ENCODE measurements at regions not wholly inside any gene's neighbourhood (a gene's known extent, or its start where the extent isn't known, plus 50 kb on each side); places are given as distances from the start of the nearest gene placed in this dataset.

- no peak overlapping the region for H3K27ac Mint-ChIP-seq
- CTCF ChIA-PET, result no interaction called here
These were observed 300.5 kb downstream of the NR2F1-AS1 start for GRCh38 chr5:93280518-93280917.

GRCh38 chr5:93279296-93279963 lies 301.6 kb downstream of the NR2F1-AS1 start:
- Mint-ChIP-seq H3K4me1 (no peaks in the 10 kb centered on the region), H3K9me3 (no peaks in the 10 kb centered on the region), H3K27ac (no peak overlapping the region), H3K27me3 (no peaks in the 10 kb centered on the region), H3K4me3 (no peak overlapping the region), H3K36me3 (ENCODE audit: low read depth) (no peaks in the 10 kb centered on the region)
- ChIA-PET POLR2A (no interaction called here), CTCF (no interaction called here)
- DNase-seq, result no peak

More at GRCh38 chr5:93280518-93280917, 300.5 kb downstream of the NR2F1-AS1 start:
- DNase-seq, result no peak
- Mint-ChIP-seq H3K4me3 (no peak overlapping the region), H3K36me3 (ENCODE audit: low read depth) (no peaks in the 10 kb centered on the region), H3K9me3 (no peaks in the 10 kb centered on the region), H3K27me3 (no peaks in the 10 kb centered on the region), H3K4me1 (no peaks in the 10 kb centered on the region)
- POLR2A ChIA-PET, result no interaction called here

- ChIA-PET CTCF (no interaction called here), POLR2A (no interaction called here)
- H3K27me3 Mint-ChIP-seq, result no peaks in the 10 kb centered on the region
- H3K27ac Mint-ChIP-seq, result no peak overlapping the region
- no peak overlapping the region for H3K4me3 Mint-ChIP-seq
- no peak for DNase-seq
- H3K4me1 Mint-ChIP-seq, result no peaks in the 10 kb centered on the region
- no peaks in the 10 kb centered on the region for H3K9me3 Mint-ChIP-seq
- no peaks in the 10 kb centered on the region for H3K36me3 Mint-ChIP-seq (ENCODE audit: low read depth)
These were observed 302.1 kb downstream of the NR2F1-AS1 start for GRCh38 chr5:93278896-93279295.

GRCh38 chr5:93277051-93277450 lies 304.0 kb downstream of the NR2F1-AS1 start:
- no peaks in the 10 kb centered on the region for H3K9me3 Mint-ChIP-seq
- DNase-seq, result no peak
- CTCF ChIA-PET, result no interaction called here
- H3K27ac Mint-ChIP-seq, result no peak overlapping the region
- H3K36me3 Mint-ChIP-seq (ENCODE audit: low read depth), result no peaks in the 10 kb centered on the region
- H3K4me3 Mint-ChIP-seq, result no peak overlapping the region
- H3K4me1 Mint-ChIP-seq, result no peaks in the 10 kb centered on the region
- POLR2A ChIA-PET, result no interaction called here
- no peaks in the 10 kb centered on the region for H3K27me3 Mint-ChIP-seq

- no peaks in the 10 kb centered on the region for H3K9me3 Mint-ChIP-seq
- DNase-seq, result no peak
- H3K4me3 Mint-ChIP-seq, result no peak overlapping the region
- no peaks in the 10 kb centered on the region for H3K27me3 Mint-ChIP-seq
- ChIA-PET POLR2A (no interaction called here), CTCF (no interaction called here)
- no peaks in the 10 kb centered on the region for H3K4me1 Mint-ChIP-seq
- no peaks in the 10 kb centered on the region for H3K36me3 Mint-ChIP-seq (ENCODE audit: low read depth)
- H3K27ac Mint-ChIP-seq, result no peak overlapping the region
These were observed 305.6 kb downstream of the NR2F1-AS1 start for GRCh38 chr5:93275376-93275775.

- DNase-seq, result no peak
- Mint-ChIP-seq H3K27ac (no peak overlapping the region), H3K4me1 (no peaks in the 10 kb centered on the region), H3K4me3 (no peak overlapping the region), H3K27me3 (no peaks in the 10 kb centered on the region), H3K36me3 (ENCODE audit: low read depth) (no peaks in the 10 kb centered on the region), H3K9me3 (no peaks in the 10 kb centered on the region)
- CTCF ChIA-PET, result no interaction called here
- POLR2A ChIA-PET, result no interaction called here
These were observed 306.7 kb downstream of the NR2F1-AS1 start for GRCh38 chr5:93274291-93274690.

GRCh38 chr5:93273176-93273575 lies 307.8 kb downstream of the NR2F1-AS1 start:
- no peak for DNase-seq
- Mint-ChIP-seq H3K9me3 (peaks cover 3% of the 10 kb centered on the region), H3K4me3 (no peak overlapping the region), H3K36me3 (ENCODE audit: low read depth) (no peaks in the 10 kb centered on the region), H3K27me3 (no peaks in the 10 kb centered on the region), H3K27ac (no peak overlapping the region), H3K4me1 (no peaks in the 10 kb centered on the region)
- POLR2A ChIA-PET, result no interaction called here
- CTCF ChIA-PET, result no interaction called here

GRCh38 chr5:93272108-93272507 lies 308.9 kb downstream of the NR2F1-AS1 start:
- DNase-seq, result no peak
- no peaks in the 10 kb centered on the region for H3K36me3 Mint-ChIP-seq (ENCODE audit: low read depth)

GRCh38 chr5:93267736-93268135 lies 313.3 kb downstream of the NR2F1-AS1 start:
- Mint-ChIP-seq H3K9me3 (peaks cover 3% of the 10 kb centered on the region), H3K4me1 (no peaks in the 10 kb centered on the region), H3K27me3 (no peaks in the 10 kb centered on the region), H3K27ac (no peak overlapping the region), H3K4me3 (no peak overlapping the region), H3K36me3 (ENCODE audit: low read depth) (no peaks in the 10 kb centered on the region)
- ChIA-PET CTCF (no interaction called here), POLR2A (no interaction called here)
- no peak for DNase-seq

More at GRCh38 chr5:93272108-93272507, 308.9 kb downstream of the NR2F1-AS1 start:
- H3K27me3 Mint-ChIP-seq, result no peaks in the 10 kb centered on the region
- no peaks in the 10 kb centered on the region for H3K4me1 Mint-ChIP-seq
- no peak overlapping the region for H3K27ac Mint-ChIP-seq
- peaks cover 3% of the 10 kb centered on the region for H3K9me3 Mint-ChIP-seq
- POLR2A ChIA-PET, result no interaction called here
- CTCF ChIA-PET, result no interaction called here
- H3K4me3 Mint-ChIP-seq, result no peak overlapping the region

GRCh38 chr5:93267276-93267675 lies 313.7 kb downstream of the NR2F1-AS1 start:
- Mint-ChIP-seq H3K27me3 (no peaks in the 10 kb centered on the region), H3K9me3 (peaks cover 3% of the 10 kb centered on the region), H3K27ac (no peak overlapping the region), H3K4me3 (no peak overlapping the region), H3K4me1 (no peaks in the 10 kb centered on the region), H3K36me3 (ENCODE audit: low read depth) (no peaks in the 10 kb centered on the region)
- ChIA-PET POLR2A (no interaction called here), CTCF (no interaction called here)
- DNase-seq, result no peak

GRCh38 chr5:93257616-93258015 lies 323.4 kb downstream of the NR2F1-AS1 start:
- H3K27me3 Mint-ChIP-seq, result no peaks in the 10 kb centered on the region
- H3K4me1 Mint-ChIP-seq, result no peaks in the 10 kb centered on the region
- H3K9me3 Mint-ChIP-seq, result peaks cover 2% of the 10 kb centered on the region
- H3K27ac Mint-ChIP-seq, result no peak overlapping the region
- H3K4me3 Mint-ChIP-seq, result no peak overlapping the region
- ChIA-PET POLR2A (no interaction called here), CTCF (no interaction called here)
- DNase-seq, result no peak
- H3K36me3 Mint-ChIP-seq (ENCODE audit: low read depth), result no peaks in the 10 kb centered on the region

- H3K9me3 Mint-ChIP-seq, result peaks cover 2% of the 10 kb centered on the region
- H3K36me3 Mint-ChIP-seq (ENCODE audit: low read depth), result no peaks in the 10 kb centered on the region
- H3K27me3 Mint-ChIP-seq, result no peaks in the 10 kb centered on the region
- ChIA-PET CTCF (no interaction called here), POLR2A (no interaction called here)
- H3K4me3 Mint-ChIP-seq, result no peak overlapping the region
- no peak overlapping the region for H3K27ac Mint-ChIP-seq
- H3K4me1 Mint-ChIP-seq, result no peaks in the 10 kb centered on the region
- DNase-seq, result no peak
These were observed 325.2 kb downstream of the NR2F1-AS1 start for GRCh38 chr5:93255796-93256195.

GRCh38 chr5:93252165-93252564 lies 328.9 kb downstream of the NR2F1-AS1 start:
- no peaks in the 10 kb centered on the region for H3K9me3 Mint-ChIP-seq
- ChIA-PET POLR2A (no interaction called here), CTCF (no interaction called here)
- no peak overlapping the region for H3K27ac Mint-ChIP-seq
- DNase-seq, result no peak
- H3K36me3 Mint-ChIP-seq (ENCODE audit: low read depth), result no peaks in the 10 kb centered on the region
- H3K4me1 Mint-ChIP-seq, result no peaks in the 10 kb centered on the region
- H3K27me3 Mint-ChIP-seq, result no peaks in the 10 kb centered on the region
- H3K4me3 Mint-ChIP-seq, result no peak overlapping the region

- no peaks in the 10 kb centered on the region for H3K27me3 Mint-ChIP-seq
- H3K9me3 Mint-ChIP-seq, result no peaks in the 10 kb centered on the region
- DNase-seq, result no peak
- ChIA-PET CTCF (no interaction called here), POLR2A (no interaction called here)
- no peaks in the 10 kb centered on the region for H3K4me1 Mint-ChIP-seq
- no peak overlapping the region for H3K4me3 Mint-ChIP-seq
- no peaks in the 10 kb centered on the region for H3K36me3 Mint-ChIP-seq (ENCODE audit: low read depth)
- H3K27ac Mint-ChIP-seq, result no peak overlapping the region
These were observed 329.7 kb downstream of the NR2F1-AS1 start for GRCh38 chr5:93251347-93251746.

- no peak overlapping the region for H3K27ac Mint-ChIP-seq
- H3K36me3 Mint-ChIP-seq (ENCODE audit: low read depth), result no peaks in the 10 kb centered on the region
- H3K9me3 Mint-ChIP-seq, result no peaks in the 10 kb centered on the region
- DNase-seq, result no peak
- CTCF ChIA-PET, result no interaction called here
- POLR2A ChIA-PET, result no interaction called here
- H3K4me3 Mint-ChIP-seq, result no peak overlapping the region
- H3K4me1 Mint-ChIP-seq, result no peaks in the 10 kb centered on the region
- no peaks in the 10 kb centered on the region for H3K27me3 Mint-ChIP-seq
These were observed 330.6 kb downstream of the NR2F1-AS1 start for GRCh38 chr5:93250424-93250823.
